Endodermal cell (in vitro differentiated cells): ENCODE measurements at regions not wholly inside any gene's neighbourhood (a gene's known extent, or its start where the extent isn't known, plus 50 kb on each side); places are given as distances from the start of the nearest gene placed in this dataset.

Experiments used
- DNase-seq: peaks from one replicate; pipeline ENCODE4 v3.0.0-alpha.2; 2017
- H3K27ac ChIP-seq: 2 replicates; pipeline ENCODE4 v1.5.1; 2013; ENCODE audit warnings: mild to moderate bottlenecking, low read depth, low read length, moderate library complexity
- H3K27me3 ChIP-seq: 2 replicates; pipeline ENCODE4 v1.6.1; 2013; ENCODE audit warnings: mild to moderate bottlenecking, low read length, moderate library complexity; ENCODE audit not compliant: insufficient read depth, control insufficient read depth, poor library complexity, severe bottlenecking
- H3K36me3 ChIP-seq: 2 replicates; pipeline ENCODE4 v1.7.0; 2013; ENCODE audit warnings: mild to moderate bottlenecking, low read length, moderate library complexity; ENCODE audit not compliant: control insufficient read depth, insufficient read depth
- H3K4me1 ChIP-seq: one replicate; pipeline ENCODE4 v1.7.0; 2013; ENCODE audit warnings: low read length; ENCODE audit not compliant: control insufficient read depth, insufficient read depth
- H3K4me3 ChIP-seq: 2 replicates; pipeline ENCODE4 v1.5.1; 2013; ENCODE audit warnings: mild to moderate bottlenecking, low read length, moderate library complexity
- H3K9ac ChIP-seq: 2 replicates; pipeline ENCODE4 v1.6.1; 2013; ENCODE audit warnings: mild to moderate bottlenecking, low read length, moderate library complexity; ENCODE audit not compliant: poor library complexity, severe bottlenecking; ENCODE audit errors: extremely low read depth
- H3K9me3 ChIP-seq: 2 replicates; pipeline ENCODE4 v1.6.1; 2013; ENCODE audit warnings: mild to moderate bottlenecking, low read length, moderate library complexity; ENCODE audit not compliant: control insufficient read depth
- H3K27ac Mint-ChIP-seq: 2 replicates; pipeline ENCODE4 v1.8.0; 2020; ENCODE audit warnings: mixed read lengths
- H3K27me3 Mint-ChIP-seq: 2 replicates; pipeline ENCODE4 v1.8.0; 2021; ENCODE audit warnings: mild to moderate bottlenecking, mixed read lengths; ENCODE audit not compliant: insufficient read depth
- H3K36me3 Mint-ChIP-seq: 2 replicates; pipeline ENCODE4 v1.8.0; 2020; ENCODE audit warnings: low read depth, mixed read lengths
- H3K4me1 Mint-ChIP-seq: 2 replicates; pipeline ENCODE4 v1.8.0; 2020; ENCODE audit warnings: mixed read lengths
- H3K4me3 Mint-ChIP-seq: 2 replicates; pipeline ENCODE4 v1.8.0; 2020; ENCODE audit warnings: mild to moderate bottlenecking, moderate library complexity, mixed read lengths
- H3K9me3 Mint-ChIP-seq: 2 replicates; pipeline ENCODE4 v1.8.0; 2020; ENCODE audit warnings: mild to moderate bottlenecking, mixed read lengths
- CTCF ChIP-seq: fragments of 200-600 bp; sonication (generic); conservative IDR thresholded peaks from 2 replicates; pipeline ENCODE4 v1.5.0; 2021; ENCODE audit warnings: antibody characterized with exemption, mild to moderate bottlenecking
- WGBS, 2 experiments: methylation state at CpG; one replicate each; pipeline versions ENCODE4 v1.1.5 to v1.1.7; 2013; ENCODE audit warnings: missing lambda C conversion rate in 2 of 2, mixed read lengths in 1 of 2; ENCODE audit not compliant: insufficient coverage in 1 of 2, insufficient read length in 1 of 2; 5-methylcytosine and 5-hydroxymethylcytosine counted together

GRCh38 chr2:67880291-67880761 is 182.5 kb downstream of the C1D start:
- Histone ChIP-seq H3K4me3 (no peak overlapping the region), H3K27me3 (peaks cover 5% of the 10 kb centered on the region), H3K9me3 (no peaks in the 10 kb centered on the region), H3K4me1 (no peaks in the 10 kb centered on the region), H3K27ac (no peak overlapping the region), H3K9ac (no peak overlapping the region), H3K36me3 (no peaks in the 10 kb centered on the region)
- no peaks in the 10 kb centered on the region for H3K9me3 Mint-ChIP-seq
- H3K4me1 Mint-ChIP-seq: peaks cover 5% of the 10 kb centered on the region
- TF ChIP-seq CTCF: no peak
- DNase-seq: peak; percentile 59
- H3K27me3 Mint-ChIP-seq: no peaks in the 10 kb centered on the region
- H3K36me3 Mint-ChIP-seq: no peaks in the 10 kb centered on the region
- no peak overlapping the region for H3K4me3 Mint-ChIP-seq
- 86% methylated on average over 4 to 10 of the region's 10 CpGs for WGBS, 2 experiments
- no peak overlapping the region for H3K27ac Mint-ChIP-seq

GRCh38 chr2:67881816-67882215 is 181.0 kb downstream of the C1D start:
- H3K9ac ChIP-seq: no peak overlapping the region
- H3K36me3 Mint-ChIP-seq: no peaks in the 10 kb centered on the region
- no peaks in the 10 kb centered on the region for H3K9me3 Mint-ChIP-seq
- H3K27ac Mint-ChIP-seq: no peak overlapping the region
- no peaks in the 10 kb centered on the region for H3K27me3 Mint-ChIP-seq
- no peaks in the 10 kb centered on the region for H3K4me1 ChIP-seq
- no peak overlapping the region for H3K4me3 Mint-ChIP-seq
- DNase-seq: no peak
- peaks cover 5% of the 10 kb centered on the region for H3K4me1 Mint-ChIP-seq
- no peak for TF ChIP-seq CTCF
- WGBS, 2 experiments: 89% methylated on average over 4 of the region's 4 CpGs
- H3K27me3 ChIP-seq: peaks cover 11% of the 10 kb centered on the region
- H3K27ac ChIP-seq: no peak overlapping the region
- H3K9me3 ChIP-seq: no peaks in the 10 kb centered on the region
- no peak overlapping the region for H3K4me3 ChIP-seq
- no peaks in the 10 kb centered on the region for H3K36me3 ChIP-seq

GRCh38 chr2:67883316-67884087 is 179.3 kb downstream of the C1D start:
- Mint-ChIP-seq H3K36me3 (no peaks in the 10 kb centered on the region), H3K4me3 (no peak overlapping the region), H3K27ac (no peak overlapping the region), H3K4me1 (peaks cover 5% of the 10 kb centered on the region), H3K9me3 (no peaks in the 10 kb centered on the region), H3K27me3 (peaks cover 9% of the 10 kb centered on the region)
- H3K4me1 ChIP-seq: no peaks in the 10 kb centered on the region
- TF ChIP-seq CTCF: no peak
- 91 to 100% methylated on average over 1 to 3 of the region's 3 CpGs for WGBS, 2 experiments
- peaks cover 21% of the 10 kb centered on the region for H3K27me3 ChIP-seq
- no peak overlapping the region for H3K9ac ChIP-seq
- no peaks in the 10 kb centered on the region for H3K36me3 ChIP-seq
- no peak overlapping the region for H3K27ac ChIP-seq
- H3K4me3 ChIP-seq: no peak overlapping the region
- no peaks in the 10 kb centered on the region for H3K9me3 ChIP-seq
- DNase-seq: no peak
